GM12872 (cell line): ENCODE measurements at regions not wholly inside any gene's neighbourhood (a gene's known extent, or its start where the extent isn't known, plus 50 kb on each side); places are given as distances from the start of the nearest gene placed in this dataset.

ENCODE experiments used
- TF ChIP-seq, protein P1 (sequence below): IDR thresholded peaks from 3 replicates; pipeline ENCODE4 v1.5.1; 2011; ENCODE audit warnings: low read depth, mild to moderate bottlenecking, low read length, moderate library complexity; ENCODE audit not compliant: insufficient read depth

DNA sequence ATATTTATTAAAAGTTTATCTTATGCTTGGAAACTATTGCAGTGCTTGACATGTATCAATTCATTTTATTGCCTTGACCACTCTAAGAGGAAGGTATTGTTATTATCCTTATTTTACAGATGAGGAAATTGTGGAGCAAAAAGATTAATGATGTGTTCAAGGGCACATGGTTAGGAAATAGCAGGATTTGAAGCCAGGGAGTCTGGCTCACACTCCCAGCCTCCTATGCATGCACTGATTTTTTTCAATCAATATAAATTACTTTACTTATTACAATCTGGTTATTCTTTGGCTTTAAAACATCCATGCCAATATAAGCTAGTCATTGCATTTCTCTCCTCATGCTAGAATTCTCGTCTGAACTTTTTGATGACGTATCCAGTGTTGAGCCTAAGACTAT is 94.2 kb upstream of the TBX5 start:
- TF ChIP-seq, protein P1, sequence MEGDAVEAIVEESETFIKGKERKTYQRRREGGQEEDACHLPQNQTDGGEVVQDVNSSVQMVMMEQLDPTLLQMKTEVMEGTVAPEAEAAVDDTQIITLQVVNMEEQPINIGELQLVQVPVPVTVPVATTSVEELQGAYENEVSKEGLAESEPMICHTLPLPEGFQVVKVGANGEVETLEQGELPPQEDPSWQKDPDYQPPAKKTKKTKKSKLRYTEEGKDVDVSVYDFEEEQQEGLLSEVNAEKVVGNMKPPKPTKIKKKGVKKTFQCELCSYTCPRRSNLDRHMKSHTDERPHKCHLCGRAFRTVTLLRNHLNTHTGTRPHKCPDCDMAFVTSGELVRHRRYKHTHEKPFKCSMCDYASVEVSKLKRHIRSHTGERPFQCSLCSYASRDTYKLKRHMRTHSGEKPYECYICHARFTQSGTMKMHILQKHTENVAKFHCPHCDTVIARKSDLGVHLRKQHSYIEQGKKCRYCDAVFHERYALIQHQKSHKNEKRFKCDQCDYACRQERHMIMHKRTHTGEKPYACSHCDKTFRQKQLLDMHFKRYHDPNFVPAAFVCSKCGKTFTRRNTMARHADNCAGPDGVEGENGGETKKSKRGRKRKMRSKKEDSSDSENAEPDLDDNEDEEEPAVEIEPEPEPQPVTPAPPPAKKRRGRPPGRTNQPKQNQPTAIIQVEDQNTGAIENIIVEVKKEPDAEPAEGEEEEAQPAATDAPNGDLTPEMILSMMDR, result no peak

DNA sequence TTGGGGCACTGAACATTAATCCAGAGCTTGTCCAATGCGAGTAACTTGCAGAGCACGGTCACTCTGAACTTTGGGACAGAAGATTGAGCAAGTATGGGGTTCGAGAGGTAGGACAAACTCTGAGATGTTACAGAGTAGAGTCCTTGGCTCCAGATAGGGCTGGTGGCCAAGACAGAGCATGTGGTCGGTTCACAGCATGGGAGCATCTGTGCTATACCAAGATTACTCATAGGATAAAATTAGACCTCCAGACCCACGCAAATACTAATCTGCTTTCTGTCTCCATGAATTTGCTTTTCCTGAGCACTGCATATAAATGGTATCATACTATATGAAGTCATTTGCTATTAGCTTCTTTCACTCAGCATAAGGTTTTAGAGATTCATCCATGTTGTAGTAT is 93.4 kb upstream of the TBX5 start:
- TF ChIP-seq, protein P1, result no peak

DNA sequence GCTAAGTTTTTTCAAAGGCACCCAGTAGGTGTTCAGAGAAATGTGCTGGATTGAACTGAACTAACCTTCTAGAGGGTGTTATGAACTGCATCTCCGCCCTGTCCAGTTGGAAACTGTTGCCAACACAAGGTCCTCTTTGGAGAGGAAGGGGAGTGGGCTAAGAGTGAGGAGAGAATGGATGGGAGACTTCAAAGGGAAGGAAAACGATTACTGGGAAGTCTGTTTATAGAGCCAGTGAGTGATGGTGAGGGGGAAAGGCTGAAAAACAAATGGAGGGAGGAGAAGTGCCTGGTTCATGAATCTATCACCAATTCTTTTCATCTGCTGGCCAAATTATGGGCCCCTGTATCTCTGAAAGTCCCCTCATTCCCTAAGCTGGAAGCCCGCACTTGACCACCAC is 86.0 kb upstream of the TBX5 start:
- TF ChIP-seq, protein P1, result no peak

DNA sequence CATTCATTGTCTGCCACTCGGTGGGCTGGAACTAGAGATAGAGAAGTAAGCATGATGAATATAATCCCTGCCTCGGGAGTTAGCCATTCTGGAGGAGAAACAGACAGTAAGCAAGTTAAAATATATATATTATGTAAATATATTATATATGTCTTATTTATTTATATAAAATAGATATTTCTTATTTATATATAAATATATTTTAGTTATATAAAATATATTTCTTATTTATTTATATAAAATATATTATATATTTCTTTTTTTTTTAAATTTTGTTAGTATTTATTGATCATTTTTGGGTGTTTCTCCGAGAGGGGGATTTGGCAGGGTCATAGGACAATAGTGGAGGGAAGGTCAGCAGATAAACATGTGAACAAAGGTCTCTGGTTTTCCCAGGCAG is 78.1 kb upstream of the TBX5 start:
- TF ChIP-seq, protein P1, result no peak

DNA sequence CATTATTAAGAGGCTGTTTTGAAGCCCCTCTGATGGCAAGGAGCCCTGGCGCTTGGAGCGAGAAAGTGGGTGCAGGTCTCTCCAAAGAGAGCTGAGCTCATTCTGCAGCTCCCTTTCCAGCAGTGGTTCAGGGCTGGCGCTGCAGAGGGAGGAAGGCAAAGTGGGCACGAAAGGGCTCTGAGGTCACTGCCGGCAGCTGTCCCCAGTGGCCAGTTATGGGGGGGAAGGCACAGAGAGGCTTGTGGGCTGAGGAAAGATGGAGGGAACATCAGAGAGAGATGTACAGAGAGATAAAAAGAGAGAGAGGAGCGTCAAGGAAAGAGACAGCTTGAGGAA is 75.2 kb upstream of the TBX5 start:
- TF ChIP-seq, protein P1, result no peak

DNA sequence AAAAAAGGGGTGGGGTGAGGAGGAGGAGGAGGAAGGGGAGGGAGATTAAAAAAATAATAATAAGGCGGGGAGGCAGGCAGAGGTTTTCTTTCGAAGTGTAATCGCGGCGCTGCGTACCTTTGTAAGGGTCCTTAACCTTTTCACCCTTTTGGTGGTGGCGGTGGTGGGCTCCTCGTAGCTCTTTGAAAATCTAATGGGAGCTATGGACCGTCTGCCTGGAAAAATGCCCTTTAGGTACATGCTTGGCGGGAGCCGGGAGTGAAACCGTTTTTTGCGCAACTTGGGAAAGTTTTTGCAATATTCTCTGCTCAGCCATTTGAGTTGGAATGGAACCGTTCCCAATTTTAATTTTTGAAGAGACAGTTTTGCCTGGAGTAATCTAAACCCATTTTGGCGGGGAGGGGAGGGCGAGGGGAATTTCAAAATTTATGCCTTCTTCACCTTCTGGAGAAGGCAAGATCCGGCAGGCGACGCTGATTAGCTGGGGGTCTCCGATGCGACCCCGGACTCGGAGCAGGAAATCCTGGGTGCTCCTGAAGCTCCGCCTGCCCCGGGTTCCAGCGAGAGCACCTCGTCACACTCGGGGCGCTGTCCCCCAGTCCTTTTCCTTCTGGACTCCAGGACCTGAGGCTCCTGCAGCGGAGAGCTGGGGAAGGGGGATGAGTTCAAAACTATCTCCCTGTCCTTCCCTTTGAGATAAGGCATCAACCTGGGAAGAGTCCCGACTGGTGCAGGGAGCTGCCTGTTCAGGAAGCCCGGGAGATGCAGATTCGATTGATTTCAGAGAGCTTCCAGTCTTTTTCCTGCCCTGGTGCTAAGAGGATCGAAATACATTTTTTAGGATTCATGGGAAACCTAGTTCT is 74.6 kb upstream of the TBX5 start:
- TF ChIP-seq, protein P1, result no peak

DNA sequence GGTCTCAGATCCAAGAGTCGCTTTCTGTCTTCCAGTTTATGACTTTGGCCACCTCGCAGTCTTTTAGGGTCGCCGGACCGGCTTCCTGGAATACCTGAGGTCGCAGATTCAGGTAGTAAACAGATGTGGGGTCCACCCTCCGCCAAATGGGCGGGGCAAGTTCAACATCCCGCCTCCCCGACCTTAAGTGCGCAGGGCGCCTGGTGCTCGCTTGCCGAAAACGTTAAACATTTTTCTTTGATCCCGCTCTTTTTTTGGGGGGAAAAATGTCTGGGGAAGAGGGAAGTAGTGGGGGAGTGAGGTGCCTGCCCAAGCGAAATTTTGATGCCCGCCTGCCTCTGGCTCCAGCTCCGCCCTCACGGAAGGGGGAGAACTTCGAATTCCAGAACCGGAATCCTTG is 73.9 kb upstream of the TBX5 start:
- TF ChIP-seq, protein P1, result no peak
